IMR-90 (cell line): ENCODE measurements at regions not wholly inside any gene's neighbourhood (a gene's known extent, or its start where the extent isn't known, plus 50 kb on each side); places are given as distances from the start of the nearest gene placed in this dataset.

ENCODE experiments used
- ATAC-seq: fragments of 200-7000 bp; cut with Tn5 transposase; 2 replicates; pipeline ENCODE4 v1.9.1; 2020; ENCODE audit warnings: low read depth, mild to moderate bottlenecking, moderate library complexity
- BruUV-seq: library from RNA; stranded (reverse); fragments of 400-500 nt; replicated peaks from 2 replicates; lab custom pipeline; 2021; lab: Mats Ljungman, UMichigan
- CTCF ChIA-PET: fragments of 300-600 bp; formaldehyde crosslinking; extraction: SDS; loops from one replicate; lab custom pipeline; 2021; ENCODE audit warnings: antibody characterized with exemption; lab: Yijun Ruan, JAX
- POLR2A ChIA-PET: fragments of 300-600 bp; sonication (Branson Sonifier 250); formaldehyde crosslinking; loops from one replicate; lab custom pipeline; 2022; ENCODE audit warnings: antibody characterized with exemption; ENCODE audit not compliant: unreplicated experiment; lab: Charles Lee
- DNase-seq: peaks from one replicate; pipeline ENCODE4 v3.0.0; 2013
- H2AFZ ChIP-seq: replicated peaks from 2 replicates; pipeline ENCODE3; 2013; ENCODE audit warnings: low read length, mild to moderate bottlenecking; ENCODE audit not compliant: poor library complexity
- H2AK5ac ChIP-seq: 2 replicates; pipeline ENCODE4 v1.6.1; 2013; ENCODE audit warnings: low read depth, low read length, inconsistent platforms
- H2AK9ac ChIP-seq: replicated peaks from 2 replicates; pipeline ENCODE3; 2013; ENCODE audit warnings: mild to moderate bottlenecking, low read depth, low read length, moderate library complexity; ENCODE audit not compliant: poor library complexity
- H2BK120ac ChIP-seq: 2 replicates; pipeline ENCODE4 v1.6.1; 2013; ENCODE audit warnings: low read depth, low read length, inconsistent platforms
- H2BK15ac ChIP-seq: 3 replicates; pipeline ENCODE4 v1.6.1; 2013; ENCODE audit warnings: low read depth, low read length, inconsistent platforms
- H2BK20ac ChIP-seq: 2 replicates; pipeline ENCODE4 v1.6.1; 2013; ENCODE audit warnings: low read depth, mild to moderate bottlenecking, inconsistent platforms, low read length, moderate library complexity
- H2BK5ac ChIP-seq: 2 replicates; pipeline ENCODE4 v1.6.1; 2013; ENCODE audit warnings: mild to moderate bottlenecking, low read depth, low read length, inconsistent platforms; ENCODE audit not compliant: poor library complexity, severe bottlenecking
- H3K14ac ChIP-seq: replicated peaks from 2 replicates; pipeline ENCODE4 v1.6.1; 2013; ENCODE audit warnings: low read depth, low read length, inconsistent platforms
- H3K18ac ChIP-seq: 2 replicates; pipeline ENCODE4 v1.6.1; 2013; ENCODE audit warnings: low read depth, low read length, control low read depth
- H3K23ac ChIP-seq: 2 replicates; pipeline ENCODE4 v1.6.1; 2013; ENCODE audit warnings: low read depth, low read length, inconsistent platforms
- H3K27ac ChIP-seq: 2 replicates; pipeline ENCODE4 v1.5.1; 2013; ENCODE audit warnings: mild to moderate bottlenecking, control low read depth, low read length; ENCODE audit not compliant: insufficient read depth
- H3K27me3 ChIP-seq: 2 replicates; pipeline ENCODE4 v1.6.1; 2013; ENCODE audit warnings: low read length; ENCODE audit not compliant: control insufficient read depth, insufficient read depth
- H3K36me3 ChIP-seq: 2 replicates; pipeline ENCODE4 v1.6.1; 2013; ENCODE audit warnings: low read length, mixed read lengths; ENCODE audit not compliant: control insufficient read depth, insufficient read depth
- H3K4ac ChIP-seq: 2 replicates; pipeline ENCODE4 v1.6.1; 2013; ENCODE audit warnings: low read depth, low read length, inconsistent platforms
- H3K4me1 ChIP-seq: 2 replicates; pipeline ENCODE4 v1.6.1; 2013; ENCODE audit warnings: low read length, mixed read lengths; ENCODE audit not compliant: control insufficient read depth, insufficient read depth
- H3K4me2 ChIP-seq: 2 replicates; pipeline ENCODE4 v1.6.1; 2013; ENCODE audit warnings: low read depth, mild to moderate bottlenecking, control low read depth, low read length, moderate library complexity
- H3K4me3 ChIP-seq: 2 replicates; pipeline ENCODE4 v1.5.1; 2013; ENCODE audit warnings: low read depth, mild to moderate bottlenecking, control low read depth, low read length, moderate library complexity; ENCODE audit not compliant: insufficient read depth
- H3K56ac ChIP-seq: 2 replicates; pipeline ENCODE4 v1.6.1; 2013; ENCODE audit warnings: low read length, inconsistent platforms; ENCODE audit not compliant: insufficient read depth; ENCODE audit errors: extremely low read depth
- H3K79me1 ChIP-seq, 2 experiments: 2 replicates each; pipeline ENCODE4 v1.6.1; 2013; ENCODE audit warnings: low read length in 2 of 2, inconsistent platforms in 1 of 2, low read depth in 1 of 2
- H3K9ac ChIP-seq: 2 replicates; pipeline ENCODE4 v1.6.1; 2013; ENCODE audit warnings: low read depth, low read length, control low read depth
- H3K9me1 ChIP-seq: 2 replicates; pipeline ENCODE4 v1.6.1; 2013; ENCODE audit warnings: low read length, inconsistent platforms; ENCODE audit not compliant: insufficient read depth
- H3K9me3 ChIP-seq: 2 replicates; pipeline ENCODE4 v1.6.1; 2013; ENCODE audit warnings: low read length; ENCODE audit not compliant: control insufficient read depth, insufficient read depth
- H4K20me1 ChIP-seq: 2 replicates; pipeline ENCODE4 v1.6.1; 2013; ENCODE audit warnings: low read length, inconsistent platforms; ENCODE audit not compliant: insufficient read depth
- H4K5ac ChIP-seq: 2 replicates; pipeline ENCODE4 v1.6.1; 2013; ENCODE audit warnings: mild to moderate bottlenecking, low read depth, low read length, control low read depth
- H4K8ac ChIP-seq, 2 experiments: 2 replicates each; pipeline ENCODE4 v1.6.1; 2013; ENCODE audit warnings: low read depth in 2 of 2, low read length in 2 of 2, control low read depth in 1 of 2, inconsistent platforms in 1 of 2
- H4K91ac ChIP-seq: 2 replicates; pipeline ENCODE4 v1.6.1; 2013; ENCODE audit warnings: low read depth, low read length, inconsistent platforms; ENCODE audit not compliant: insufficient read depth
- BHLHE40 ChIP-seq: fragments of 150-350 bp; IDR thresholded peaks from 2 replicates; pipeline ENCODE4 v1.6.1; 2016; ENCODE audit warnings: mild to moderate bottlenecking, low read depth, low read length
- CEBPB ChIP-seq: IDR thresholded peaks from 2 replicates; pipeline ENCODE4 v1.6.1; 2012; ENCODE audit warnings: low read depth, low read length, improper control_type of control experiment
- CHD1 ChIP-seq: IDR thresholded peaks from 2 replicates; pipeline ENCODE4 v1.6.1; 2012; ENCODE audit warnings: low read depth, low read length, improper control_type of control experiment
- ELK1 ChIP-seq: fragments of 150-350 bp; IDR thresholded peaks from 2 replicates; pipeline ENCODE4 v1.6.1; 2016; ENCODE audit warnings: low read depth, mild to moderate bottlenecking, low read length, moderate library complexity, borderline replicate concordance
- MAFK ChIP-seq: IDR thresholded peaks from 2 replicates; pipeline ENCODE4 v1.6.1; 2012; ENCODE audit warnings: low read depth, low read length, improper control_type of control experiment
- MAZ ChIP-seq: IDR thresholded peaks from 2 replicates; pipeline ENCODE4 v1.6.1; 2012; ENCODE audit warnings: low read depth, mild to moderate bottlenecking, low read length, improper control_type of control experiment, moderate library complexity, borderline replicate concordance
- SMC3 ChIP-seq: fragments of 150-350 bp; IDR thresholded peaks from 2 replicates; pipeline ENCODE4 v1.6.1; 2016; ENCODE audit warnings: low read depth, mild to moderate bottlenecking, antibody characterized with exemption, low read length, moderate library complexity
- WGBS, 2 experiments: methylation state at CpG; one replicate each; pipeline versions ENCODE4 v1.1.5 to v1.1.7; 2013; ENCODE audit warnings: missing lambda C conversion rate in 2 of 2; ENCODE audit not compliant: insufficient read length in 1 of 2; ENCODE audit errors: extremely low coverage in 2 of 2; 5-methylcytosine and 5-hydroxymethylcytosine counted together
- dilution Hi-C: fragments of 300-500 bp; cut with HindIII; formaldehyde crosslinking; loops from one replicate; pipeline ENCODE4 v1.14.3; 2018; ENCODE audit warnings: low sequenced_read_pairs; ENCODE audit not compliant: unreplicated experiment
- in situ Hi-C: fragments of 300-500 bp; cut with MboI; formaldehyde crosslinking; loops from 3 replicates; pipeline ENCODE4 v1.14.3; 2019; ENCODE audit warnings: low sequenced_read_pairs, inconsistent platforms, mixed read lengths
- intact Hi-C: fragments of 100-400 bp; cut with micrococcal nuclease; formaldehyde crosslinking; loops from 2 replicates; pipeline ENCODE4 v1.10.0; 2022

- no peak overlapping the region for H4K8ac ChIP-seq
- H2AK9ac ChIP-seq = no peak overlapping the region
- peaks cover 6% of the 10 kb centered on the region; the same call in 1 of the 2 replicates for H3K36me3 ChIP-seq
- no peak overlapping the region for H2BK120ac ChIP-seq
- no peak overlapping the region for H3K4ac ChIP-seq
- no peaks in the 10 kb centered on the region for H3K9me3 ChIP-seq
- H4K20me1 ChIP-seq = peaks cover 28% of the 10 kb centered on the region
- ATAC-seq = no peak
- no TSS peak for BruUV-seq
- DNase-seq = no peak
- no peak overlapping the region for H3K4me2 ChIP-seq
- no peak overlapping the region for H4K5ac ChIP-seq
- no peaks in the 10 kb centered on the region for H3K27me3 ChIP-seq
- no peak overlapping the region for H3K27ac ChIP-seq
- H3K4me1 ChIP-seq = peaks cover 8% of the 10 kb centered on the region
- CTCF ChIA-PET = no interaction called here
- no peak overlapping the region for H2BK20ac ChIP-seq
- H3K18ac ChIP-seq = no peak overlapping the region
- H3K9ac ChIP-seq = no peak overlapping the region
- in situ Hi-C loops (no loop called here), dilution Hi-C loops (no loop called here), intact Hi-C loops (no loop called here)
- H3K79me1 ChIP-seq = peaks cover 0 to 5% of the 10 kb centered on the region in 2 experiments; a peak in 1 of 4 replicates
- POLR2A ChIA-PET = no interaction called here
- no peak overlapping the region for H2AK5ac ChIP-seq
- no peak overlapping the region for H2BK15ac ChIP-seq
- H4K91ac ChIP-seq = no peak overlapping the region
- H3K4me3 ChIP-seq = no peak overlapping the region
- H2BK5ac ChIP-seq = no peak overlapping the region
- no peak for TF ChIP-seq SMC3
- TF ChIP-seq CEBPB = no peak
- no peak for TF ChIP-seq BHLHE40
- TF ChIP-seq ELK1 = no peak
- TF ChIP-seq MAZ = no peak
- no peak for TF ChIP-seq MAFK
- no peak for TF ChIP-seq CHD1
- no peak overlapping the region for H3K14ac ChIP-seq
- 100% methylated on average over 1 of the region's 7 CpGs; no CpG with 5 or more reads in 1 of the 2 experiments for WGBS, 2 experiments
- no peak overlapping the region for H2AFZ ChIP-seq
- no peak overlapping the region for H3K56ac ChIP-seq
- peaks cover 16% of the 10 kb centered on the region for H3K9me1 ChIP-seq
- H3K23ac ChIP-seq = no peak overlapping the region
Measured at GRCh38 chr14:100472094-100472455, 115.1 kb downstream of the BEGAIN start.
